Posterior cingulate gyrus (tissue), 11 donors: ENCODE measurements at regions not wholly inside any gene's neighbourhood (a gene's known extent, or its start where the extent isn't known, plus 50 kb on each side); places are given as distances from the start of the nearest gene placed in this dataset.
"Not testable (repeated sequence)": the region's sequence is repeated elsewhere in the genome, so short reads cannot be mapped to it uniquely, and the experiment has no call there.

Experiments used
- DNase-seq, 10 donors: peaks; one replicate each; pipeline versions ENCODE4 v3.0.0 to v3.0.0-alpha.2; 2020 to 2021; ENCODE audit warnings: mixed read lengths in 3 of 10
- intact Hi-C: fragments of 100-400 bp; cut with DNase I; formaldehyde crosslinking; loops from one replicate; pipeline ENCODE4 v1.15.1; 2023

DNA sequence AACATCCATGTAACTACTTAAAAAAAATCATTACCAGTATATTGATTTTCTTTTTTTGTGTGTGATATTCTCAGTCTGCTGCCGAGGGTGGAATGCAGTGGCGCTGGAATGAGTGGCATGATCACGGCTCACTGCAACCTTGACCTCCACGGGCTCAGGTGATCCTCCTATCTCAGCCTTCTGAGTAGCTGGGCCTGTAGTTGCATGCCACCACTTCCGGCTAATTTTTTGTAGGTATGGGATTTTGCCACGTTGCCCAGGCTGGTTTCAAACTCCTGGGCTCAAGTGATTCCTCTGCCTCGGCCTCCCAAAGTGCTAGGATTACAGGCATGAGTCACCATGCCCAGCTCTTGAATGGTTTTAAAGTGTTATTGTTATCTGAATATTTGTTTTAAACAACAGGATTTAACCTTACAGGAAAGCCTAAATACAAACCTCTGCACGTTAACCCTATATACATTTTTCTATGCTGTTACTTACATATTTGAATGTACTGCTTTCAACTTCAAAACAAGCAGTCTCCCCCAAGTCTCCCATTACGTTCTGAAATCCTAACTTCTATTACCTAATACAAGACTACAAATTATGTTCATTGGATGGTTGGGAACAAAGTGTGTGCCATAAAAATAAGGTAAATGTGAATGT lies 61.7 kb downstream of the KPNA2 start:
- intact Hi-C loops, result no loop called here
- peak in 1 of 10 donors; percentile 33 for DNase-seq

- intact Hi-C loops, result not testable (repeated sequence)
These were observed 63.8 kb downstream of the KPNA2 start for GRCh38 chr17:68099341-68099753.

GRCh38 chr17:68100000-68100641 lies 64.6 kb downstream of the KPNA2 start:
- intact Hi-C loops, result no loop called here
- peak in 1 of 10 donors; percentile 33 for DNase-seq

More at GRCh38 chr17:68099341-68099753, 63.8 kb downstream of the KPNA2 start:
- DNase-seq, result peak in 2 of 10 donors; percentile 52 to 76

GRCh38 chr17:68101075-68101986 lies 65.8 kb downstream of the KPNA2 start:
- peak; percentile 72 to 98 (median 88) for DNase-seq
- intact Hi-C loops, result loop anchor here (1.0 kb wide), 1 partner anchor 66 kb away; the partner anchor contains the start of gene KPNA2

DNA sequence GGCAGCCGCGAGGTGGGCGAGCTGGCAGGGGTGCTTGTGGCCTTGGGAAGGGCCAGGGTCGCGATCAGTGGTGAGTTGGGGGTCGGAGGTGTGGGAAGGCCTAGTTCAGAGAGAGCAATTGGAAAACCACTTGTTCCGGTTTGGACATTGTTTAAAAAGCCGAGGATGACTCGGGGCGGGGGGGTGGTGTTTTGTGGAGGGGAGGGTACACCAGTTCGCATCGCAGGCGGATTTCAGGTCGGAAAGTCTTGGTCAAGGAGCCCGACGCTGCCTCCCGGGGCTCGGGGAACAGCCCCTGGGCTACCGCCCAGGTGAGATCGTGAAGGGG lies 66.4 kb downstream of the KPNA2 start:
- intact Hi-C loops, result loop anchor here (1.0 kb wide), 1 partner anchor 67 kb away; the partner anchor contains the start of gene KPNA2
- DNase-seq, result peak in 1 of 10 donors; percentile 23

GRCh38 chr17:68102318-68102758 lies 66.8 kb downstream of the KPNA2 start:
- DNase-seq, result peak in 3 of 10 donors; percentile 9 to 78 (median 12)
- intact Hi-C loops, result no loop called here

DNA sequence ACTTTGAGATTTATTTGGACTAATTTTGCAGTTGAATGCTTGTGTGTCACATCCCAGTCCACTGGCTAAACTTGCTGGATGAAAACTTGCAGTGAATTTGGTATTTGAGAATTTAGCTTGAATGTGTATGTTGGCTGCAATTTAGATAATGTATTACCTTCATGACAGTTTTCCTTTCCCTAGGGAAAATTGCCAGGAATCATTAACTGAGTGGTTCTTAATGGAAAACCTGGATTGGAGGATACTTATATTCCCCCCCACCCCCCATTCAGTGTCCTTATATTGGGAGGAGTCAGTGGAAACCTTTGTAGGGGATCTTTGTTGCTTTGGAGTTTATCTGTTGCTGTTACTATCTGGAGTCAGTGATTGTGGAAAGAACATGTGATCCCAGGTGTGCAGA lies 67.6 kb downstream of the KPNA2 start:
- intact Hi-C loops, result no loop called here
- no peak for DNase-seq

DNA sequence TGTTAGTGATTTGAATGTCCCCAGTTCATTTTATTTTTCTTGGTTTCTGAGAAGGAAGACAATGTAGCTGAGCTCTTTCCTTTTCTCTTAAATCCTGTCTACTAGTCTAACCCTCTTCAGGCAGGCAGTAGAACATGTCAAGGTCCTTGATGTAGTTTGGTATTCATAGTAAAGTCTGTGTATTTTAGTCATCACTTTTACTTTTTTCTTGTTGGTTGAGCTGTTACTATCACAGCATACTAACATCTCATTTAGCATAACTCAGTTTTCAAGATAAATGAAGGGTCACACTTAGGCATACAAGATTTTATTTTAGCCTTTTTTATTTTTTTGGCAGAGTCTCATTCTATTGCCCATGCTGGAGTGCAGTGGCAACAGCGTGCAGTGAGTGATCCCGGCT lies 70.5 kb downstream of the KPNA2 start:
- intact Hi-C loops, result no loop called here
- no peak for DNase-seq

DNA sequence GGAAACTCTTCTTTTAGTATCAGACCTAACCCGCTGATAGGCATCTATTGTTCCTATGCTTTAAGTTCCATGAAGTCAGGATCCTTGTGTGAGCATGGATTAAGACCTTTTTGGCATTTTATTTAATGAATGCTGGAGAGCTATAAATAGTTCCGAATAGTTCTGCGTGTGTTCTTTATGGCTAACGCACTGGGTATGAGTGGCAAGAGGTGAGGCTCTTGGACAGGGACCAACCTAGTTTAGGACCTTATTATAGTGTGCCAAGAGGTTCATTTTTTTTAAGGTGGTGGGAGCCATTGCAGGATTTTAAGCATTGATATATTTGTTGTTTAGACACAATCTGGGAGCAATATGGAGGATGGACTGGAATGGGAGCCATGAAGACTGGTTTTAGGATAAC lies 71.8 kb downstream of the KPNA2 start:
- DNase-seq, result no peak
- intact Hi-C loops, result no loop called here

DNA sequence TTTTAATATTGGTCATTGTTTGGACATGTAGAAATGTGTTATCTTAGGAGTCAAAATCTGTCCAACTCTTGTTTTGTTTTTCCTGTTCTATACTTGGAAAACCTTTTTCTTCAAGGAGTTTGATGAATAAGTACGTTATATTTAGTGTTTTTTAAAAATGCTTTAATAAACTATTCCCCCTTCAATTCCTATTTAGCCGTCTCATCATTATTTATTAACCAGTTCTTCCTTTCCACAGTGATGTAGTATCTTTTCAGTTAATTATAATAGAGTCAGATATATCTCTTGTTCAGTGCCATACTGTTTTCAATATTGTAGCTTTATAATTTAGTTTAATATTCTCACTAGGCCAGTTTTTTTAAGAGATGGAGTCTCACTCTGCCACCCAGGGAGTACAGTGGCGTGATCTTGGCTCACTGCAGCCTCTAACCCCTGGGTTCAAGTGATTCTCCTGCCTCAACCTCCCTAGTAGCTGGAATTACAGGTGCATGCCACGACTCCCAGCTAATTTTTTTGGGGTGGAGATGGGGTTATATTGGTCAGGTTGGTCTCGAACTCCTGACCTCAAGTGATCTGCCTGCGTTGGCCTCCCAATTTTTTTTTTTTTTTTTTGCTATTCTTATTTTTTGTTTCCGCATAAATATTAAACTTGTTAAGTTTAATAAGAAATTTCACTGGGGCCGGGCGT lies 72.9 kb downstream of the KPNA2 start:
- intact Hi-C loops, result no loop called here
- DNase-seq, result peak in 1 of 10 donors; percentile 30

DNA sequence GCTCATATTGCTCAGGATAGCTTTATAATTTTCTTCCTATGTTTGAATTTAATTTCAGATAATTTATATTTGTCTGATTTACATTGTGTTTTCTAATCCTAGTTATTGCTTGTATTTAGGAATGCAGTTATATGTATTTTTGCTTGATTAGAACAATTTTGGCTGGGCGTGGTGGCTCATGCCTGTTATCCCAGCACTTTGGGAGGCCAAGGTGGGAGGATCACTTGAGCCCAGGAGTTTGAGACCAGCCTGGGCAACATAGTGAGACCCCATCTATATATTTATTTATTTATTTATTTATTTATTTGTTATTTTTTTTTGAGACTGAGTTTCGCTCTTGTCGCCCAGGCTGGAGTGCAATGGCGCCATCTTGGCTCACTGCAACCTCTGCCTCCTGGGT lies 73.9 kb downstream of the KPNA2 start:
- intact Hi-C loops, DNase-seq: not testable (repeated sequence)

DNA sequence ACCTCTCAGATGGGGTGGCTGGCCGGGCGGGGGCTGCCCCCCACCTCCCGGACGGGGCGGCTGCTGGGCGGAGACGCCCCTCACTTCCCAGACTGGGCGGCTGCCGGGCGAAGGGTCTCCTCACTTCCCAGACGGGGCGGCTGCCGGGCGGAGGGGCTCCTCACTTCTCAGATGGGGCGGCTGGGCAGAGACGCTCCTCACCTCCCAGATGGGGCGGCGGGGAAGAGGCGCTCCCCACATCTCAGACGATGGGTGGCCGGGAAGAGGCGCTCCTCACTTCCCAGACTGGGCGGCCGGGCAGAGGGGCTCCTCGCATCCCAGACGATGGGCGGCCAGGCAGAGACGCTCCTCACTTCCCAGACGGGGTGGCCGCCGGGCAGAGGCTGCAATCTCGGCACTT lies 80.7 kb downstream of the KPNA2 start:
- DNase-seq, result peak in 1 of 10 donors; percentile 78
- intact Hi-C loops, result not testable (repeated sequence)

- intact Hi-C loops, result no loop called here
- no peak for DNase-seq
These were observed 87.1 kb downstream of the KPNA2 start for GRCh38 chr17:68122587-68122986.

DNA sequence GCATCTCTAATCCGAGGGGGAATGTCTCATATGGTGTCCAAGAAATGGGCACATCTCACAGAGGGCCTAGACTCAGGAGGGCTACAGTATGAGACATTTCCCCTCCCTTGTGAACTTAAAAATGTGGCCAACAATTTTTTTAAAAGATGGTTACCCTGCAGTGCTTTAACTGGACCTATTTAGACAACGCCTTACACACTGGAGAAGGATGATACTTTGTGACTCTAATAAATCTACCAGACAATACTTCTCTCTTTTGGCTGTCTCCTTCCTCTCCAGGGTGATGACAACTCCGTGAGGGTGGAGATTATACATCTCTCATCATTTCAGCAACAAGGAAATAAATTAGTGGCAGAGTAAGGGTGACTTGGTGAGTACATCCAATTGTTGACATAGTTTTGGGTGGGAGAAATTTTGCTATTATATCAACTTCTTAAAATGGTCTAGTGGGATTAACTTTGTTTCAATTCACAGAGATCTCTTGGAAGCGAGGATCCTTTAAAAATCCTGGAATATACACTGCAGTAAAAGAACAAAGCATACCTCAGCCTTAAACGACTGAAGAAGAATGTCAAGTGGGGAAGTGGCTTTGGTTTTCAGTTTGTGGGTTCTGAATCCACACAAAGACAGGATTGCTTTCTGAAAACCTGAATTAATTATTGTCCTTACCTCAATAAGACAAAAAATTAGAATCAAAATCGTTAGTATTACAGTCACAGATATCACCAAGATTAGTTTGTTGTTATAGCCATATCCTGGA lies 89.8 kb downstream of the KPNA2 start:
- intact Hi-C loops, result no loop called here
- DNase-seq, result no peak

GRCh38 chr17:68127914-68128313 lies 92.4 kb downstream of the KPNA2 start:
- intact Hi-C loops, result no loop called here
- no peak for DNase-seq

- no peak for DNase-seq
- intact Hi-C loops, result no loop called here
These were observed 95.9 kb downstream of the KPNA2 start for GRCh38 chr17:68131456-68131855.

GRCh38 chr17:68133346-68134045 lies 98.0 kb downstream of the KPNA2 start:
- DNase-seq, result no peak
- intact Hi-C loops, result no loop called here

- intact Hi-C loops, result no loop called here
- no peak for DNase-seq
These were observed 98.6 kb downstream of the KPNA2 start for GRCh38 chr17:68134046-68134637.

DNA sequence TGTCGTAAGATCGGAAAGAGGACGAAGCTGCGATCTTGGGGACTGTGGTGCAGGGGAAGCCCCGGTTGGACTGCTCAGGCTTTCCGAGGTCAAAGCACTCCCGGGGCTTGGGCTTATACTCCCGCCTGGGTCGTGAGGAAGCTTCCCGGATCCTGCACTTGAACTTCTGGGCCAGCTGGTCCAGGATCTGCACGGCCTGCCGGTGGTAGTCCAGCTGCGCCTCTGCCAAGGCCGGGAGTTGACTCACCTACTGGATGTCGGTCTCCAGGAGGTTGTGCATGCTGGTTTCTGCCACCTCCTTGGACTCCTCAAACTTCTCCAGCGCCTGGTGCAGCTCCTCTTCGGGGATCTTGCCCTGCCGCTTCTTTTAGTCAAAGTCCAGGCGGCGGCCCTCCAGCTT lies 99.2 kb downstream of the KPNA2 start:
- intact Hi-C loops, result no loop called here
- no peak for DNase-seq
